Esophagus muscularis mucosa (tissue), 4 donors: ENCODE measurements at regions not wholly inside any gene's neighbourhood (a gene's known extent, or its start where the extent isn't known, plus 50 kb on each side); places are given as distances from the start of the nearest gene placed in this dataset.

Experiments
- DNase-seq: peaks from one replicate; pipeline ENCODE4 v3.0.0-alpha.2; 2017; ENCODE audit errors: extremely low spot score
- H3K27ac ChIP-seq, 4 donors: fragments of 200-600 bp; sonication (generic); replicated peaks in 1 of 4; 1 replicate in 3 of 4; 2 replicates in 1 of 4; pipeline ENCODE4 v1.5.1; 2016 to 2019; ENCODE audit warnings: mild to moderate bottlenecking in 1 of 4
- H3K27me3 ChIP-seq, 4 donors: fragments of 200-600 bp; sonication (generic); one replicate each; pipeline versions ENCODE4 v1.5.1 to v1.6.0; 2016 to 2019
- H3K36me3 ChIP-seq, 4 donors: fragments of 200-600 bp; sonication (generic); one replicate each; pipeline ENCODE4 v1.5.1; 2016 to 2019
- H3K4me1 ChIP-seq, 4 donors: fragments of 200-600 bp; sonication (generic); one replicate each; pipeline ENCODE4 v1.5.1; 2016 to 2019
- H3K4me3 ChIP-seq, 4 donors: fragments of 200-600 bp; sonication (generic); 1 replicate in 2 of 4; 2 replicates in 2 of 4; pipeline ENCODE4 v1.5.1; 2016 to 2019; ENCODE audit warnings: mild to moderate bottlenecking in 4 of 4, moderate library complexity in 1 of 4
- H3K9me3 ChIP-seq, 4 donors: fragments of 200-600 bp; sonication (generic); 1 replicate in 3 of 4; 2 replicates in 1 of 4; pipeline ENCODE4 v1.5.1; 2016 to 2019
- CTCF ChIP-seq, 3 experiments: fragments of 200-600 bp in 2 of 3; fragments of 450-650 bp in 1 of 3; sonication (generic) in 2 of 3; IDR thresholded peaks; one replicate each; pipeline ENCODE4 v1.5.1; 2017 to 2019; ENCODE audit warnings: antibody characterized with exemption in 3 of 3, mild to moderate bottlenecking in 2 of 3, moderate library complexity in 1 of 3
- EP300 ChIP-seq: sonication (generic); formaldehyde crosslinking; IDR thresholded peaks from one replicate; pipeline ENCODE4 v1.6.1; 2017; ENCODE audit warnings: antibody characterized with exemption
- POLR2A ChIP-seq: fragments of 450-650 bp; IDR thresholded peaks from one replicate; pipeline ENCODE4 v1.6.1; 2017; ENCODE audit warnings: antibody characterized with exemption, moderate library complexity, mild to moderate bottlenecking, low read depth
- POLR2AphosphoS5 ChIP-seq, 2 donors: sonication (generic); formaldehyde crosslinking; IDR thresholded peaks; one replicate each; pipeline ENCODE4 v1.6.1; 2017; ENCODE audit warnings: antibody characterized with exemption in 2 of 2
- WGBS: methylation state at CpG from one replicate; pipeline ENCODE4 v1.1.5; 2018; 5-methylcytosine and 5-hydroxymethylcytosine counted together
- intact Hi-C: fragments of 100-400 bp; cut with DNase I; formaldehyde crosslinking; loops from one replicate; pipeline ENCODE4 v1.15.1; 2023

GRCh38 chr18:28457784-28458183 is 280.9 kb upstream of the CDH2 start:
- no peaks in the 10 kb centered on the region for H3K9me3 ChIP-seq
- intact Hi-C loops: no loop called here
- 75% methylated on average over 2 of the region's 2 CpGs for whole genome bisulfite sequencing

GRCh38 chr18:28455971-28456370 is 279.0 kb upstream of the CDH2 start:
- H3K27me3 ChIP-seq: no peaks in the 10 kb centered on the region
- intact Hi-C loops: no loop called here
- no peak for DNase-seq
- 87% methylated on average over 2 of the region's 2 CpGs for WGBS
- TF ChIP-seq POLR2AphosphoS5 (IDR thresholded peaks at IDR 0.05) (no peak), CTCF (IDR thresholded peaks at IDR 0.05) (no peak), EP300 (no peak), POLR2A (no peak)
- H3K27ac ChIP-seq: no peak overlapping the region
- no peaks in the 10 kb centered on the region for H3K4me1 ChIP-seq
- no peak overlapping the region for H3K4me3 ChIP-seq
- no peaks in the 10 kb centered on the region for H3K36me3 ChIP-seq
- no peaks in the 10 kb centered on the region for H3K9me3 ChIP-seq

More at GRCh38 chr18:28457784-28458183, 280.9 kb upstream of the CDH2 start:
- H3K27ac ChIP-seq: no peak overlapping the region
- H3K4me1 ChIP-seq: no peaks in the 10 kb centered on the region
- DNase-seq: no peak
- H3K36me3 ChIP-seq: no peaks in the 10 kb centered on the region
- H3K4me3 ChIP-seq: no peak overlapping the region
- no peak for TF ChIP-seq POLR2AphosphoS5 (IDR thresholded peaks at IDR 0.05)
- TF ChIP-seq CTCF (IDR thresholded peaks at IDR 0.05): no peak
- no peak for TF ChIP-seq EP300
- H3K27me3 ChIP-seq: no peaks in the 10 kb centered on the region

- H3K9me3 ChIP-seq: peaks cover 0 to 5% (median 0%) of the 10 kb centered on the region in 4 donors
- H3K27ac ChIP-seq: no peak overlapping the region
- H3K27me3 ChIP-seq: no peaks in the 10 kb centered on the region
- no peaks in the 10 kb centered on the region for H3K4me1 ChIP-seq
- no peak for DNase-seq
- TF ChIP-seq POLR2AphosphoS5 (IDR thresholded peaks at IDR 0.05): no peak
- TF ChIP-seq CTCF (IDR thresholded peaks at IDR 0.05): no peak
- TF ChIP-seq POLR2A: no peak
- TF ChIP-seq EP300: no peak
- H3K4me3 ChIP-seq: no peak overlapping the region
- H3K36me3 ChIP-seq: no peaks in the 10 kb centered on the region
- intact Hi-C loops: no loop called here
Observed at GRCh38 chr18:28439870-28440269, 262.9 kb upstream of the CDH2 start.

- H3K36me3 ChIP-seq: no peaks in the 10 kb centered on the region
Observed at GRCh38 chr18:28438381-28438780, 261.5 kb upstream of the CDH2 start.

More at GRCh38 chr18:28438381-28438780, 261.5 kb upstream of the CDH2 start:
- no peak for TF ChIP-seq POLR2A
- TF ChIP-seq EP300: no peak
- TF ChIP-seq CTCF (IDR thresholded peaks at IDR 0.05): no peak
- no peak for TF ChIP-seq POLR2AphosphoS5 (IDR thresholded peaks at IDR 0.05)
- Histone ChIP-seq H3K27ac (no peak overlapping the region), H3K27me3 (no peaks in the 10 kb centered on the region), H3K4me1 (no peaks in the 10 kb centered on the region), H3K4me3 (no peak overlapping the region), H3K9me3 (peaks cover 0 to 5% (median 0%) of the 10 kb centered on the region in 4 donors)
- WGBS: 65% methylated on average over 2 of the region's 2 CpGs
- no peak for DNase-seq
- intact Hi-C loops: no loop called here
